A172 (cell line): ENCODE measurements at regions not wholly inside any gene's neighbourhood (a gene's known extent, or its start where the extent isn't known, plus 50 kb on each side); places are given as distances from the start of the nearest gene placed in this dataset.

Experiments
- DNase-seq: peaks from one replicate; pipeline ENCODE4 v3.0.0-alpha.2; 2015; ENCODE audit warnings: low spot score

DNA sequence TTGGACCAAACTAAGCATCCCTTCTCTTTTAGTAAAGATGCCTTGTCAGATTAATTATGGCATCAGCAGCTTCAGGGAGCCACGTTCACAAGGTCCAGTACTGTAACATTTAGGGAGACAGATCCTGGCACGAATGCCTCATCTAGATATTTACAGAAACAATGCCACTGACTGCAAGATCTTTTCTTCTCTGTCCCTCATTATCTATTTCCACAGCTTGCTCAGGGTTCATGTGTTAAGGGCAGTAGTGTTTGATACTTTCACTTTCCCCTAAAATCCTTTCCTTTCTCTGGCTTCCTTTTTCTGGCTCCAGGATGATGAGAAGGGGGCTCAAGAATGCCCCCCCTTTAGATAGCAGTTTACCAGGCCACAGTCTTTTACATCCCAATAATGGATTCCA lies 393.9 kb downstream of the BCL11A start:
- DNase-seq = no peak

DNA sequence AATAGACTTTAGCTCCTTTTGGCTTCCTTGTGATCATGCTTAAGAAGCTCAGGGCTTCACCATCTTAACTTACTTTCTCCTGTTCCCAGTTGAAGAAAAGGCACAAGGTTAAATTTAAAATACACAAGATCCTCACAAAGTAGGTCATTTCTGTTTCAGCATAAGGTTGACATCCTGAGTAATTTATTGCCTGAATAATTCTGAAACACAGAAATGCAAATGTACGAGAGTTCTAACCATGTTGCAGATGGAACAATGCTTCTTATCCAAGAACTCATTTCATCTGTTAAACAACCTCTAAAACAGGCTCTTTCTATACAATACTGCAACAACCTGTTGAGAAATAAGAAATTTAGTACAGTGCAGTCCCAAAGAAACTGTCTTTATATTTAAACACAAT lies 395.2 kb downstream of the BCL11A start:
- DNase-seq = no peak

DNA sequence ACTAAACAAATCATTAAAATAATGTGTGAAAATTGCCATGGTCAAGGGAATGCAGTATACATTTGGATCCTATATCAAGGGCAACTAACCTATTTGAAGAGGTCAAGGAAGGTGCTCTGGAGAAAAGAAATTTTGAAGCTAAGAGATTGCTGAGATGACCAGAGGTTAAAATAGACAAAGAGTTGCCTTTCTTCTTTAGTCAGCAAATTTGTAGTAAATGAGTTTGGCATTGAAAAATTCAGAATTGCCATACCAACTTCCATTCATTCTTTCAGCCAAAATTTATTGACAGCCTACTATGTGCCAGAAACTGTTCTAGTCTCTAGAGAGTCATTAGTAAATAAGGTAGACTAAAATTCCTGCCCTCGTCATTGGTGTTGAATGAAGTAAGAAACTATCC lies 396.2 kb downstream of the BCL11A start:
- DNase-seq = no peak

DNA sequence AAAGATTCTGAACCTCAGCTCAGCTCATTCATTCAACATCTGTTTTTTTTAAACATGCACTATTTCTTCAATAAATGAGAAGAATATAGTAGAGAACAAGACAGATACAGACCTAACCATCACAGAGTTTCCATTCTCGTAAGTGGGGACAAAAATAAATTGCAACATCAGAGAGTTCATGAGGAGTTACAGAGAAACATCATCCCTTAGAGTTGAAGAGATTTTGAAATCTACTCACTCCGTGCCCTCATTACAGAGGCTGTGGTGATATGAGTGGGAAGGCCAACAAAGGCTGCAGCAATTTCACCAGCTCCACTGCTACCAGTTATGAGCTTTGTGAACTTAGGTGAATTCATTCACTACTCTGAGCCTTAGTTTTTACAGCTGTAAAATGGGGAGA lies 399.3 kb downstream of the BCL11A start:
- DNase-seq = no peak

DNA sequence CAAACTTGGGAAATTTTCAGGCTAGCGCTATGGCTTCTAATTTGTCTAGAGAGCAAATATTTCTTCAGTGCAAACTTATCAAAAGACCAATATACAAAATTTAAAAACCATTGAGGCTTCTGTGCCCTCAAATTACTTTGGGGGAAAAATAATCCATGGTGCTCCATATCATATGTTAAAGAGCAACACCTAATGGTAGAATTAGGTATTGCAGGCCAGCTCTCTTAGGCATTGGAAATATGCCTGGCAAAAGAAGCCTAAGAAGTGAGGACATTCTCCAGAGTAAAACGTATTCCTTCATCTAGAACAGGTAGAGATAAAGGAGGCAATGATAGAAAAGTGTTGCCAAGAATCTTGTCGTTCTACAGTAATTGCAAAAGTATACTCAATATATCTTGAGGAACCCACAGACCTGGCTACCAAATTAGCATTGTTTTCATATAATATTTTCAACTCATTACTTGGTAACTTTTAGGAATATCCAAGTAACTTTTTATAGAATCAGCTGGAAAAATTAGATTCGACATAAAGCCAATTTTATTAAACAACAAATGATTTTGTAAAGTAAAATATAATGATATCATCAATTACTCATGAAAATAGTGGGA lies 401.1 kb downstream of the BCL11A start:
- DNase-seq = no peak

DNA sequence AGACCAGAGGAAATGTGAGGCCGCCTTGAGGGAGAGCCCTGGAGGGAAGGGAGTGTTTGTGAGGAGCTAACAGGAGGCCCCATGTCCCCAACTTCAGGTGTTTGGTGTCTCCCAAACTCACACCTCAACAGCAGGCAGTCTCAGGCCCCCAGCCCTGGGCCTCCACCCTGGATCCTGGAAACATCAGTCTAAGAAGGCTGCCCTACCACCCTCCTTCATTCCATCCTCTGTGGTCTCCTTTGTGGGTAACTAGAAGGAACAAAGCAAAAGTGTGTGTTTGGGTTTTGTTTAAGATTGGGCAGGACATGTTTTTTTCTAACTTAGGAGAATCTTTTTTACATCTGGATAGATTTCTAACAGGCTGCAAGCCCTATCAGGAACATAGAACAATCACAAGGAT lies 404.3 kb downstream of the BCL11A start:
- no peak for DNase-seq

DNA sequence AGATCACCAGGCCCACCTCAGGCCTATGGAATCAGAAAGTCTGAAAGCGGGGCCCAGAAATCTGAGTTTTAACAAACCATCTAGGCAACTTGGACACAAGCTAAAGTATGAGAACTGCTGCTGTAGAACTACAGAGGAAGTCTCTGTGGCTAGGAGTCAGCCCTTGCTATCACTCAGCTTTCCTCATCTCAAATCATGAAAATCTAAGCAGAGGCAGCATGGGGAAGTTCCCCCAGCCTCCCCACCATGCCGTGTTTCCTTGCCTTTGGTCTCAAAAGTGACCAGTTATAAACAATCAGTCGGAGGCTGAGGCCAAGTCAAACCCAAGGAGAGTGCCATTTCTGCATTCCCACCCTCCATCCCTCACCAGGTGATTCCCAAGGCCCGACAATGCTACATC lies 404.7 kb downstream of the BCL11A start:
- no peak for DNase-seq

DNA sequence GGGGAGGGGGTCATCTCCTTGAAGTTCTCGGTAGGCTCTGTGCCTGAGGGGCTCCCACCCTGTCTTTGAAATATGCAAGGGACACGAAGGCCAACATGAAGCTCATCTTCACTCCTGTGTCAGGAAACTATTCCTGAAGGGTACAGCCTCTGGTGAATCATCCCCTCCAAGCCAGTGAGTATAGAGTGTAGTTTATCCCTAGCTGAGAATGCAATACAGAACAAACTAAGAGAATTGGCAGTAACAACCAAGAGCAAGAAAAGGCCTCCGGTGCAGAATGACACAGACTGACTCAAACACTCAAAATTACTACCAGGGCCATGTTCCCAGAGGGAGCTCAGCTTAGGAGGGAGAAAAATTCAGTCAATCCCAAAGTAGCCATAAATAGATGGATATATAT lies 413.3 kb downstream of the BCL11A start:
- DNase-seq = no peak

DNA sequence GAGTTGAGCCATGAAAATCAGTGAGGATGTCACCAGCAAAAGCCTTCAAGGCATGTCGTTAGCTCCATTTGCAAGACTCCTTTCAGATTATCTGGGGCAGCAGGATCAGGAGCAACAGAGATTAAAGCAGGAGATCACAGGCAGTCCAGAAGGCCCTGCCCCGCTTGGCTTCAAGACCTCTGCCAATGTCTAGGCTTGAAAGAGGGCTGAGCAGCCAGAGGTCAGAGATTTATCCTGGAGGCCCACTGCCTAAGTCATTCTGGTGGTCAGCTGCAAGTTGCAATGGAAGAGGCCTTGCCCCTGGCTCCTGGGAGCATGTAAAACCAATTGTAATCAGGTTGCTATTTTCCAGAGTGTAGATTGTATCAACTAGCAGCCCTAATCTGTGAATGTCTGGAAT lies 416.5 kb downstream of the BCL11A start:
- no peak for DNase-seq

DNA sequence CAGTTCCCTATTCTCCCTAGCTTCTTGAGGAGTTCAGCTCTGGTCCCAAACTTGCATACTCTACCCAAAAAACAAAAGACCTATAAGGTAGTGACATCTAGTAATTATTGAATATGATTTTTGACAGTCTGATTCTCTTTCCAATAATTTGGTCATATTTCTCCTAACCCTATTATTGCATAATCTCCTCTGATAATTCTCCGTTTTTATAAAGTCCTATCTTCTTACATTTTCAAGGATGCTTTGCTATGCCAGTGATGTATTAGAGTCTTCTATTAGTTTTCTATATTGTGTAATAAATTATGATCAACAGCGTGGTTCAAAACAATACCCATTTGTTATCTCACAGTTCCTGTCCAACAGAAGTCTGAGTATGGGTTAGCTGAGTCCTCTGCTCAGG lies 426.3 kb downstream of the BCL11A start:
- no peak for DNase-seq

DNA sequence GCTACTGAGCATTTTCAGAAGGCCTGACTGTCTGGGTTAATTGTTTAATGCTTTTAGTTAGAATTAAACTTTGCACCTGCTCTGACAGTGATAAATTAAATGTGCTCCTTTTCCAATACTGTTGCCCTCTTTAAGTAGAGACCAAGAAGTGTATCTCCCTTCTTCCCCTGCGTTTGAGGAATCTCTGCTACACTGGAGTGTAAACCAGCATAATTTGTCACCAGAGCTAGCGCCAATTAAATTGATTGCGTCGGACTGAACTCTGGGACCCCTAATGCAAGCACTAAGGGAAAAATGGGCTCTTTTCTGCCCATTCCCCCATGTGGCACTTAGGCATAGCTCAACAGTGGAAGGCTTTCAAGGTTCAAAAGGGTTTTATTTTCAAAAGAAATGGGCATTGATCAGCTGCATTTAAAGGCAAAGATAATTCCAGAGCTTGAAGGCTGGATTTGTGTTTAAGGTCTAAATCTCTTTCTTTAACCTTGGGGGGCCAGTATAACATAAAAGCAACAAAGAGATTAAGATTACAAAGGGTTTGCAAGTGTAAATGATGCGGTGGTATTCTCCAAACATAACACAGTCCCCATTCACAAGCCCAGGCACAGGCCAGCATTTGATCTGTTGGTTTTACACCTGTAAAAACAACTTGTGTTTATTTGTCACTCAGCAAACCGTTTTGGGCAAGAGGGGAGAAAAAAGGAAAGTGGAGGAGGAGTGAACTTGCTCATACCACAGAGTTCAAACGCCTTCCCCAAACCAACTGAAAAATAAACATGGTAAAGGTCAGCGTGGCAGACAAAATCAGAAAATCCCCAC lies 427.6 kb downstream of the BCL11A start:
- DNase-seq = no peak

DNA sequence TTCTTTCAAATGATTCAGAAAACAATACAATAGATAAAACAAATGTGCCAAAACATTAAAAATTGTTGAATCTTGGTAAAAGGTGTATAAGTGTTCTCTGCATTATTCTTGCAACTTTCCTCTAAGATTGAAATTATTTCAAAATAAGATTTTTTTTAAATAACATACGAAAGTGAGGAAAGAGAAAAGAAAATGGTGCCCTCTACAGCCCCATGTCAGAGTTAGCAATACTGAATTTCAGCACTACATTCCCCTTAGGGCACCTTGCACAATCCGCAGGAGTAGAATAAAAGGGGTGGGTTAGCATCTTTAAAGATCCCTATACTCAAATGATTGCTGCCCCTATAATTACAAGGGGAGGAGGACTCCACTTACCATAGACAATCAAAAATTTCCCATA lies 433.7 kb downstream of the BCL11A start:
- no peak for DNase-seq

DNA sequence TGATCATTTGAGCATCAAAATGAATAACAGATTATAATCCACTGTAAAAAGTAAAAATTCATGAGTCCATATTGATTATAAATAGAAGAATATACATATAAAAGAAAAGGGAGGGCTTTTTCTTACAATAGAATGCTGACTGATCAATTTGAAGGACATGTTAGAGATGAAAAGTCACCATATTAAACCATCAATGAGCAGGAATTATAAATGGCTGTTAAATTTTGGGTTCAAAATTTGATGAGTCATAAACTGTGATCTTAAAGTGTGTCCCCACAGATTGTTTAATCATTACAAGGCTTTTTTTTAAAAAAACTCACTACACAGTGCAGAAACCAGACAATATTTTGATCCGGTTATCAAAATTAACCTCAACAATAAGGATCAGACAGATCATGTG lies 434.5 kb downstream of the BCL11A start:
- no peak for DNase-seq

DNA sequence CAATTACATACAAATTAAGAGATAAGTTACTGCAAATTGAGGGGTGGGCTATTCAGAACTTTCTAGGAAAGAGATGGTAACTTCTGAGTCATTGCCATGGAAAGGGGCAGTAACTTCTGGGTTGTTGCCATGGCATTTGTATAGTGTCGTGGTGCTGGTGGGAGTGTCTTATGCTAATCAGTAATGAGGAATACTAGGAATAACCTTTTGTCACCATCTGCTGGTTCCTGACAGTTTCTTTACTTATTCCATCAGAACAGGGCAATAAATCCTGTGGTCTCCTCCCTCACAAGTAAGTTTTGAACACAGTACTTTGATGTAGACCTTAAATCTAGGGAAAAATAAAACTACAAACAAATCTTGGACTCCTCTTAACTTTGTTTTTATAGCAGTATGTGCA lies 435.4 kb downstream of the BCL11A start:
- no peak for DNase-seq

DNA sequence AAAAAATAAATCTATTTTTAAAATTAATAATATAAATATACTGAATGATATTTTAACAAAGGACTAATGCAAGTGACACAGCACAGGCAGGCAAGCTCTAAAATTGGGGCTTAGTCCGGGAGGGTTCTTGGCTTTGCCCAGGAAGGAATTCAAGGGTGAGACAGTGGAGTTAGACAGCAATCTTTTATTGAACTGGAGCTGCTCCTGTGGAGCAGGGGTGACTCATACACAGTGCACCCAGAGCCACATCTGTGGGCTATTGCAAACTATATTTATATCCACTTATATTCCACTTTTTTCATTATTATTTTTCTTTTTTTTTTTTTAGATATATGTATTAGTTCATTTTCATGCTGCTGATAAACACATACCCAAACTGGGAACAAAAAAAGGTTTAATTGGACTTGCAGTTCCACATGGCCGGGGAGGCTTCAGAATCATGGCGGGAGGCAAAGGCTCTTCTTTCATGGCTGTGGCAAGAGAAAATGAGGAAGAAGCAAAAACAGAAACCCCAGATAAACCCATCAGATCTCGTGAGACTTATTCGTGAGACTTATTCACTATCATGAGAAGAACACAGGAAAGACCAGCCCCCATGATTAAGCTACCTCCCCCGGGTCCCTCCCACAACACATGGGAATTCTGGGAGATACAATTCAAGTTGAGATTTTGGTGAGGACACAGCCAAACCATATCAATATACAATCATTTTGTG lies 437.1 kb downstream of the BCL11A start:
- no peak for DNase-seq

DNA sequence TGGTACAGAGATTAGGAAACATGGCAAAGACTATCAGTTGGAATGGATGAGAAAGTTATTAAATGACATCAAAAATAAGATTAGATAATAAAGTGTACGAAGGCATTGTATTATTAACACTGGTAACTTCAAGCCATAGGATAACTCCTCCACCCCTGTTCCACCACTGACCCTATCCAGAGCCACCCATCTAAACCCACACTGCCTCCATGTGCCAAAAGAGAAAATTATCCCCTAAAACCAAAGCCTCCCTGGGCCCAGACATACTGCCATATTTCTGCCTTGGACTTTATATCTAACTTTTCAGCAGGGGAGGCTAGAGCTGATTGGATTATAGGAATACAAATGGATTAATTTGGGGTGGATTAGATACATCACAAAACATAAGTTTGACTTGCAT lies 443.7 kb downstream of the BCL11A start:
- DNase-seq = no peak

DNA sequence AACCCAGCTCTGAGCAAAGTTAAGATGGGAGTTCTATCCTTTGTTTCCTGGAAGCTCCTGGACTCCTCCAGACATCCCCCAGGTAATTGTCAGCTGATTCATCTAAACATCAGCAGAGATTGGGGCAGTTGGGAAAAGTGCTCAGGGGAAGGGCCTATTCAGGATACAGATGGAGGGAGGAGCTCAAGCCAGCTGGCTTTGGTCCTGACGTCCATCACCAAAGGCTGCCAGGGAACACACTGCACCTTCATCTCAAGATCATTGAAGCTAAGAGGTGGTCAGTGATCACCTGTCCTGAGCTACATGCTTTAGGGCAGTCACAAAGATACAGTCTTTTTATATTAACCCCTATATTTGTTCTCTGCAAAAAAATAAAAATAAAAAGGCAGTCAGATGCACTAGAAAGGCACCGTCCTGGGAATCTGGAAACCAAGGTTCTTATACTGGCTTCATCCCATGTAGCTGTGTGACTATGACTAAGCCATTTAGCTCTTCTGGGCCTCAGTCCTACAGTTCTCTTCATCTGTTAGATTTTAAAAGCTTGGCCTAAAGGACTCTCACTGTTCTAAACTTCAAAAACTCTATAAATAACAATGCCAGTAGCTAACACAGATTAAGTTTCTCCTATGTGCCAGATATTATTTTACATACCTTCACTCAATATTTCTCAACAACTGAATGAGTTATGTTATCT lies 446.5 kb downstream of the BCL11A start:
- no peak for DNase-seq

DNA sequence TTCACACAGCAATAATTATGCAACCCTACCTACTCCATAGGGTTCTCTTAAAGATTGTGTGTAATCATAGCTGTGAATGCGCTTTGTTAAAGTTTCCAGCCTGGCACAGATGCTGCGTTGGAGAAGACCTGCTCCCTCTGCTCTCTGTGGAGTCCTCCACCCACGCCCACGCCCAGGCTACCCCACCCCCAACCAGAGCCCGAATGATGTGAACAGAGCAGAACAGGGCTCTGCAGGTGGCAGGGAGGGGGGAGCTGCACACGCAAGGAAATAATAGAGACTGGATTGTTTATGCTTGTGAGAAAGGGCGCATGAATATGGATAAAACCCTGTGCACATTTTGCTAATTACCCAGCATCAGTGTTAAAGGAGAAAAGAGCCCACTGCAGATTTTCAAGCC lies 447.5 kb downstream of the BCL11A start:
- DNase-seq = no peak

DNA sequence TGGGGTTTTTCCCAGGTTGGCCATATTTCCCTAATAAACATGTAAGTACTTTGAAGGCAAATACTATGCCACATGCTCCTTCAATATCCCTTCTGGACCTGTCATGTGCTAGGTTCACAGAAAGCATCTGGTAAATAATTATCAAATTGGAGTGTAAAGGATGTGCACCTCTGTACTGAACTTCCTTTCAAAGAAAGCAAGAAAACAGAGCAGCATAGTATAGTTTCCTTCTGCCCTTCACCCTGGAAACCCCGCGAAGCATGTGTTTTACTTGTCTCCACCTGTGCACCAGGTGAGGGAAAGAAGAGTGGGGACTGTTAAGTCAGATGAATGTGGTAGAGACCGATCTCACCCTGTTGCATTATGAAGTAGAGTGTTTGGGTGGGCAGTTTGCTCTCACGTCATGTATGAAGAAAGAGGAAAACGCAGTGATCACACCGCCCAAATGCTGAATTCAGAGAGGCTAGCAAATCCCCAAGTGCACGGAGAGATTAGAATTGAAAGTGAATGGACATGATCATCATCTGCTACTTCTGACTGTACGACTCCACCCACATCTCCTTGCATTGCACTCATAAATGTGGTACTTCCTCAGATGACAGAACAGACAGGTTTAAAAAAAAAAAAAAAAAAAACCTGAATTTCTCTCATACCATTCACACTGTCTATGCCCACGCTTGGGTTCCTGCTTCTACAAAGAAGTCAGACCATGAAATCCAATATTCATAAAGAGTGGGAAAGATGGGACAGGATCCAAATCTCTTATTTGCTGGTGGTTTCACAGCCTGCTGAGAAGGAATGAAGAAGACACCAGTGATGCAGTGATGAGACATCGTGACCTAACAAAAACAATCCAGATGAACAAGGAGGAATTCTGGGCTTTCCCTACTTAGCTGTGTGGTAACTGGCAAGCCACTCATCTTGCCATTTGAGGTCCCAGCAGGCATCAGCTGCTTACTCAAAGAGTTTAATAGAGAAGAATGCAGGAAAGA lies 448.6 kb downstream of the BCL11A start:
- no peak for DNase-seq

DNA sequence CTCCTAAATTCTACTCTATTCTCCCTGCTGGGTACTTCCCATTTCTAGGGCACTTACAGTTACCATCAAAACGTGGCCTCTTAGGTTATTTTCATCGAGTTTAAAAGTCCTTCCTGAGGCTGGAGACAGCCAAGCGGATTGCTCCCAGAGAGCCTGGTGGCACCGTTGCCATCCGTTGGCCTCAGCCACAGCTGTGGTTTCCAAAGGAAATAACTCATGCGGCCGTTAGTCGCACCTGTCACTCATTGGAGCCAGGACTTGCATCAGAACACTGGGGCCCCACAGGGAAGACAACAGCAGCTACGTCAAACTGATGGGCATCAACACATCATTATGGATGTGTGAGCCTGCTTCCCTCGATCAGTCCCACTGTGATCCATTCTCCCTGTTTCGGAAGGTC lies 453.4 kb downstream of the BCL11A start:
- no peak for DNase-seq

DNA sequence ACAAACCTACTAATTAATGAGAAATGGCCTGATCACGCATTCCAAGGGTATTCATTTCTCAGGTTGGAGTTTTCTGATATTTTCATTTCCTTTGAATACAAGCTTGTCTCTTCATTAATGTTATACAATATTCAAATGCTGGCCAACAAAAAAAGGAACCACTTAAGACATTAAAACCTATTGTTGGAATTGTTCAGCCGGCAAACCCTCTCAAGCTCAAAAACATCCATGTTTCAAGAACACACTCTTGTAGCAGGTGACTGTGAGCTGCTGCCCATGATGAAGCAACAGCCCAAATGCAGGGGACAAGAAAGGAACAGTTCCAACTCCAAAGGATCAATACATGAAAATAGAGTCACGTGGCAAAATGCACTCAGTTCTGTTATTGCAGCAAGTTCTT lies 454.5 kb downstream of the BCL11A start:
- DNase-seq = no peak
